Thyroid gland (tissue), 4 donors: ENCODE measurements at regions not wholly inside any gene's neighbourhood (a gene's known extent, or its start where the extent isn't known, plus 50 kb on each side); places are given as distances from the start of the nearest gene placed in this dataset.

Source experiments
- CTCF ChIP-seq, 6 experiments: fragments of 200-600 bp in 3 of 6; fragments of 450-650 bp in 3 of 6; sonication (generic) in 3 of 6; IDR thresholded peaks; one replicate each; pipeline ENCODE4 v1.5.1; 2016 to 2019; ENCODE audit warnings: antibody characterized with exemption in 6 of 6, mild to moderate bottlenecking in 2 of 6, inconsistent platforms in 1 of 6, moderate library complexity in 1 of 6
- POLR2A ChIP-seq, 2 donors: fragments of 450-650 bp; IDR thresholded peaks; one replicate each; pipeline ENCODE4 v1.6.1; 2017; ENCODE audit warnings: antibody characterized with exemption in 2 of 2, mild to moderate bottlenecking in 2 of 2, moderate library complexity in 1 of 2

- TF ChIP-seq CTCF (IDR thresholded peaks at IDR 0.05) (no peak), POLR2A (IDR thresholded peaks at IDR 0.05) (no peak)
Measured at GRCh38 chr13:53241891-53242348, 213.3 kb downstream of the OLFM4 start.
